H9 (cell line): ENCODE measurements at regions not wholly inside any gene's neighbourhood (a gene's known extent, or its start where the extent isn't known, plus 50 kb on each side); places are given as distances from the start of the nearest gene placed in this dataset.

Experiments
- DNase-seq: peaks from one replicate; pipeline ENCODE4 v3.0.0-alpha.2; 2017
- H2AFZ ChIP-seq: one replicate; pipeline ENCODE4 v1.6.1; 2013; ENCODE audit warnings: mild to moderate bottlenecking, low read length, control low read depth, moderate library complexity
- H2AK5ac ChIP-seq: 2 replicates; pipeline ENCODE4 v1.6.1; 2013; ENCODE audit warnings: low read length, control low read depth, mixed read lengths; ENCODE audit not compliant: insufficient read length
- H2BK120ac ChIP-seq: one replicate; pipeline ENCODE4 v1.6.1; 2013; ENCODE audit warnings: low read depth, mild to moderate bottlenecking, low read length, control low read depth, inconsistent platforms; ENCODE audit not compliant: poor library complexity, severe bottlenecking
- H2BK12ac ChIP-seq: 2 replicates; pipeline ENCODE4 v1.6.1; 2013; ENCODE audit warnings: low read length, control low read depth, mixed read lengths, low read depth; ENCODE audit not compliant: insufficient read length
- H2BK15ac ChIP-seq: 2 replicates; pipeline ENCODE4 v1.6.1; 2013; ENCODE audit warnings: low read depth, low read length, control low read depth
- H2BK20ac ChIP-seq: one replicate; pipeline ENCODE4 v1.6.1; 2013; ENCODE audit warnings: low read depth, mild to moderate bottlenecking, low read length, control low read depth, inconsistent platforms; ENCODE audit not compliant: poor library complexity, severe bottlenecking
- H2BK5ac ChIP-seq: 2 replicates; pipeline ENCODE4 v1.6.1; 2013; ENCODE audit warnings: low read length, control low read depth, mixed read lengths; ENCODE audit not compliant: insufficient read length
- H3K14ac ChIP-seq: 2 replicates; pipeline ENCODE4 v1.6.1; 2013; ENCODE audit warnings: low read length, control low read depth; ENCODE audit not compliant: insufficient read depth
- H3K18ac ChIP-seq: 2 replicates; pipeline ENCODE4 v1.6.1; 2013; ENCODE audit warnings: low read depth, mild to moderate bottlenecking, mixed read lengths, low read length, control low read depth; ENCODE audit not compliant: insufficient read length
- H3K23ac ChIP-seq: 2 replicates; pipeline ENCODE4 v1.6.1; 2013; ENCODE audit warnings: low read length, control low read depth, mixed read lengths, low read depth; ENCODE audit not compliant: insufficient read length
- H3K23me2 ChIP-seq: 2 replicates; pipeline ENCODE4 v1.6.1; 2013; ENCODE audit warnings: low read depth, mild to moderate bottlenecking, mixed read lengths, low read length, control low read depth; ENCODE audit not compliant: insufficient read length, poor library complexity, severe bottlenecking
- H3K27ac ChIP-seq: 2 replicates; pipeline ENCODE4 v1.5.1; 2013; ENCODE audit warnings: low read length, control low read depth, mixed read lengths, low read depth; ENCODE audit not compliant: insufficient read length
- H3K27me3 ChIP-seq: 2 replicates; pipeline ENCODE4 v1.6.1; 2013; ENCODE audit warnings: low read length, control low read depth, inconsistent platforms; ENCODE audit not compliant: insufficient read depth
- H3K4ac ChIP-seq: 2 replicates; pipeline ENCODE4 v1.6.1; 2013; ENCODE audit warnings: low read depth, mild to moderate bottlenecking, control low read depth, inconsistent platforms, low read length, moderate library complexity
- H3K4me1 ChIP-seq: 2 replicates; pipeline ENCODE4 v1.6.1; 2013; ENCODE audit warnings: low read length, control low read depth, inconsistent platforms; ENCODE audit not compliant: insufficient read depth
- H3K4me2 ChIP-seq: 2 replicates; pipeline ENCODE4 v1.6.1; 2013; ENCODE audit warnings: low read length, control low read depth, mixed read lengths; ENCODE audit not compliant: insufficient read length, insufficient read depth
- H3K56ac ChIP-seq: 2 replicates; pipeline ENCODE4 v1.6.1; 2013; ENCODE audit warnings: low read depth, mild to moderate bottlenecking, mixed read lengths, low read length, control low read depth; ENCODE audit not compliant: insufficient read length
- H3K79me1 ChIP-seq: 2 replicates; pipeline ENCODE4 v1.6.1; 2013; ENCODE audit warnings: low read depth, mild to moderate bottlenecking, moderate library complexity, low read length, control low read depth, inconsistent platforms; ENCODE audit not compliant: insufficient read depth, poor library complexity, severe bottlenecking
- H3K79me2 ChIP-seq: 2 replicates; pipeline ENCODE4 v1.6.1; 2013; ENCODE audit warnings: low read length, control low read depth, inconsistent platforms; ENCODE audit not compliant: insufficient read depth
- H3K9ac ChIP-seq: 2 replicates; pipeline ENCODE4 v1.6.1; 2013; ENCODE audit warnings: low read length, control low read depth, mixed read lengths; ENCODE audit not compliant: insufficient read length; ENCODE audit errors: extremely low read depth
- H3K9me3 ChIP-seq: one replicate; pipeline ENCODE4 v1.6.1; 2013; ENCODE audit warnings: low read depth, low read length, inconsistent platforms; ENCODE audit not compliant: control insufficient read depth
- H3T11ph ChIP-seq: one replicate; pipeline ENCODE4 v1.6.1; 2013; ENCODE audit warnings: mild to moderate bottlenecking, low read length, control low read depth, inconsistent platforms
- H4K20me1 ChIP-seq: one replicate; pipeline ENCODE4 v1.6.1; 2013; ENCODE audit not compliant: control insufficient read depth, insufficient read length, insufficient read depth
- H4K5ac ChIP-seq: 2 replicates; pipeline ENCODE4 v1.6.1; 2013; ENCODE audit warnings: low read depth, mild to moderate bottlenecking, mixed read lengths, low read length, control low read depth; ENCODE audit not compliant: insufficient read length
- H4K8ac ChIP-seq: replicated peaks from 2 replicates; pipeline ENCODE4 v1.6.1; 2013; ENCODE audit warnings: low read length, control low read depth, mixed read lengths, low read depth; ENCODE audit not compliant: insufficient read length
- H4K91ac ChIP-seq: 2 replicates; pipeline ENCODE4 v1.6.1; 2013; ENCODE audit warnings: low read depth, mild to moderate bottlenecking, moderate library complexity, mixed read lengths, low read length, control low read depth; ENCODE audit not compliant: insufficient read length
- H3K27ac Mint-ChIP-seq, 3 experiments: 2 replicates in 2 of 3; 3 replicates in 1 of 3; pipeline ENCODE4 v1.8.0; 2020 to 2021; ENCODE audit warnings: mixed read lengths in 3 of 3, mild to moderate bottlenecking in 1 of 3, moderate library complexity in 1 of 3
- H3K27me3 Mint-ChIP-seq: 2 replicates; pipeline ENCODE4 v1.8.0; 2021; ENCODE audit warnings: low read depth, mild to moderate bottlenecking, moderate library complexity, mixed read lengths
- H3K36me3 Mint-ChIP-seq, 3 experiments: 2 replicates in 2 of 3; 3 replicates in 1 of 3; pipeline ENCODE4 v1.8.0; 2020 to 2021; ENCODE audit warnings: low read depth in 3 of 3, mixed read lengths in 3 of 3; ENCODE audit not compliant: insufficient read depth in 1 of 3
- H3K4me1 Mint-ChIP-seq, 2 experiments: 2 replicates each; pipeline ENCODE4 v1.8.0; 2020; ENCODE audit warnings: mixed read lengths in 2 of 2
- H3K4me3 Mint-ChIP-seq, 2 experiments: 2 replicates in 1 of 2; 3 replicates in 1 of 2; pipeline ENCODE4 v1.8.0; 2020 to 2021; ENCODE audit warnings: mild to moderate bottlenecking in 2 of 2, mixed read lengths in 2 of 2, moderate library complexity in 1 of 2
- H3K9me3 Mint-ChIP-seq, 2 experiments: 2 replicates in 1 of 2; 3 replicates in 1 of 2; pipeline ENCODE4 v1.8.0; 2020; ENCODE audit warnings: mild to moderate bottlenecking in 2 of 2, mixed read lengths in 2 of 2, moderate library complexity in 1 of 2
- WGBS: extraction: QIAGEN DNeasy Blood & Tissue Kit; methylation state at CpG from one replicate; pipeline ENCODE4 v1.1.7; 2013; ENCODE audit warnings: missing lambda C conversion rate, low lambda C conversion rate, mixed read lengths; ENCODE audit not compliant: insufficient read length; ENCODE audit errors: extremely low coverage; 5-methylcytosine and 5-hydroxymethylcytosine counted together
- TF ChIP-seq, protein P1 (sequence below): fragments of 200-600 bp; sonication (generic); conservative IDR thresholded peaks from 3 replicates; pipeline ENCODE4 v1.8.0; 2021; ENCODE audit warnings: antibody characterized with exemption, mild to moderate bottlenecking

DNA sequence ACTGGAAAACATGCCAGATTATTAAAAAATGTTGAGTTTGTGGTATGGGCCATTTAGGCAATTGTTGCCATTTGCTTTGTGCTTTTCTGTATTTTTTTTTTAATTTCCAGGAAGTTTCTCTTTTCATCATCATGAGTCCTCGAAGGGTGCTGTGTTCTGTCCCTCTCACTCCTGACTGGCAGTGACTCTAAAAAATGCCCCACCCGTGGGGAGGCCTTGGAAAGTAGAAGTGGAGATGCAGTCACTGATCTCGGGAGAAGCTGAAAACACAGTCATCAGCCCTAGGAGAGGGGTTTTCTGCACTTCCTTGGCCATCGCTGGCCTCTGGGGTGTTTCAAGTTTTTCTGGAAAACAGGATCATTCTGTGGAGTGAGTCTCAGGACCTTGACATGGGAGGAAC is 98.5 kb upstream of the GRK3 start:
- Histone ChIP-seq H3K27me3 (no peaks in the 10 kb centered on the region), H4K91ac (no peak overlapping the region)

More for the DNA sequence above, 98.5 kb upstream of the GRK3 start:
- Mint-ChIP-seq H3K4me1 (peaks cover 6 to 13% of the 10 kb centered on the region in 2 experiments), H3K4me3 (no peak overlapping the region), H3K27ac (peak overlapping the region in 1 of 3 experiments; percentile 66; a peak in 1 of 7 replicates), H3K27me3 (no peaks in the 10 kb centered on the region), H3K36me3 (peaks cover 11 to 27% (median 25%) of the 10 kb centered on the region in 3 experiments; a peak in 6 of 7 replicates), H3K9me3 (no peaks in the 10 kb centered on the region)
- Histone ChIP-seq H3K23ac (no peak overlapping the region), H2BK5ac (no peak overlapping the region), H2BK120ac (no peak overlapping the region), H3K4me2 (no peak overlapping the region), H3K9ac (no peak overlapping the region), H3K27ac (no peak overlapping the region), H3K4ac (no peak overlapping the region), H3K9me3 (no peaks in the 10 kb centered on the region), H2BK12ac (no peak overlapping the region), H2AFZ (no peak overlapping the region), H2AK5ac (no peak overlapping the region), H4K5ac (no peak overlapping the region), H3K4me1 (no peaks in the 10 kb centered on the region), H3K56ac (no peak overlapping the region), H2BK15ac (no peak overlapping the region), H3K79me1 (no peaks in the 10 kb centered on the region), H4K8ac (no peak overlapping the region), H3K23me2 (no peaks in the 10 kb centered on the region), H2BK20ac (no peak overlapping the region), H4K20me1 (no peaks in the 10 kb centered on the region), H3K18ac (no peak overlapping the region), H3K14ac (no peak overlapping the region), H3T11ph (no peak overlapping the region), H3K79me2 (no peaks in the 10 kb centered on the region)
- TF ChIP-seq, protein P1, sequence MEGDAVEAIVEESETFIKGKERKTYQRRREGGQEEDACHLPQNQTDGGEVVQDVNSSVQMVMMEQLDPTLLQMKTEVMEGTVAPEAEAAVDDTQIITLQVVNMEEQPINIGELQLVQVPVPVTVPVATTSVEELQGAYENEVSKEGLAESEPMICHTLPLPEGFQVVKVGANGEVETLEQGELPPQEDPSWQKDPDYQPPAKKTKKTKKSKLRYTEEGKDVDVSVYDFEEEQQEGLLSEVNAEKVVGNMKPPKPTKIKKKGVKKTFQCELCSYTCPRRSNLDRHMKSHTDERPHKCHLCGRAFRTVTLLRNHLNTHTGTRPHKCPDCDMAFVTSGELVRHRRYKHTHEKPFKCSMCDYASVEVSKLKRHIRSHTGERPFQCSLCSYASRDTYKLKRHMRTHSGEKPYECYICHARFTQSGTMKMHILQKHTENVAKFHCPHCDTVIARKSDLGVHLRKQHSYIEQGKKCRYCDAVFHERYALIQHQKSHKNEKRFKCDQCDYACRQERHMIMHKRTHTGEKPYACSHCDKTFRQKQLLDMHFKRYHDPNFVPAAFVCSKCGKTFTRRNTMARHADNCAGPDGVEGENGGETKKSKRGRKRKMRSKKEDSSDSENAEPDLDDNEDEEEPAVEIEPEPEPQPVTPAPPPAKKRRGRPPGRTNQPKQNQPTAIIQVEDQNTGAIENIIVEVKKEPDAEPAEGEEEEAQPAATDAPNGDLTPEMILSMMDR = no peak
- no peak for DNase-seq
- no CpG with 5 or more reads among the region's 4 CpGs for WGBS
